PC-9 (cell line): ENCODE measurements at regions not wholly inside any gene's neighbourhood (a gene's known extent, or its start where the extent isn't known, plus 50 kb on each side); places are given as distances from the start of the nearest gene placed in this dataset.

ENCODE experiments used
- BruUV-seq: library from RNA; stranded (reverse); fragments of 400-500 nt; replicated peaks from 2 replicates; lab custom pipeline; 2021; lab: Mats Ljungman, UMichigan
- CTCF ChIA-PET: fragments of 300-600 bp; sonication (Branson Sonifier 250); formaldehyde crosslinking; loops from one replicate; lab custom pipeline; 2022; ENCODE audit warnings: antibody characterized with exemption; lab: Charles Lee
- POLR2A ChIA-PET: fragments of 300-600 bp; sonication (Branson Sonifier 250); formaldehyde crosslinking; loops from one replicate; lab custom pipeline; 2022; ENCODE audit warnings: antibody characterized with exemption; ENCODE audit not compliant: unreplicated experiment; lab: Charles Lee
- DNase-seq, 2 experiments: peaks; one replicate each; pipeline versions ENCODE4 v3.0.0 to v3.0.0-alpha.2; 2015 to 2022; ENCODE audit warnings: mixed read lengths in 1 of 2
- H2AFZ ChIP-seq: fragments of 200-600 bp; sonication (generic); 2 replicates; pipeline ENCODE4 v1.8.1; 2017; ENCODE audit warnings: antibody characterized with exemption
- H3F3A ChIP-seq: fragments of 200-600 bp; sonication (generic); 2 replicates; pipeline ENCODE4 v1.8.1; 2017; ENCODE audit warnings: antibody characterized with exemption, mild to moderate bottlenecking, low read depth; ENCODE audit not compliant: insufficient read depth
- H3K27ac ChIP-seq: fragments of 200-600 bp; sonication (generic); 2 replicates; pipeline ENCODE4 v1.6.1; 2016; ENCODE audit warnings: mixed run types
- H3K27me3 ChIP-seq: fragments of 200-600 bp; sonication (generic); 2 replicates; pipeline ENCODE4 v1.6.1; 2016; ENCODE audit warnings: low read depth, mixed run types; ENCODE audit not compliant: insufficient read depth
- H3K36me3 ChIP-seq: fragments of 200-600 bp; sonication (generic); 2 replicates; pipeline ENCODE4 v1.6.1; 2016; ENCODE audit warnings: low read depth, mixed run types
- H3K4me1 ChIP-seq: fragments of 200-600 bp; sonication (generic); replicated peaks from 2 replicates; pipeline ENCODE4 v1.6.1; 2016; ENCODE audit warnings: mixed run types; ENCODE audit not compliant: insufficient read depth
- H3K4me2 ChIP-seq: fragments of 200-600 bp; sonication (generic); 2 replicates; pipeline ENCODE4 v1.6.1; 2017; ENCODE audit warnings: mixed run types
- H3K4me3 ChIP-seq: fragments of 200-600 bp; sonication (generic); 2 replicates; pipeline ENCODE4 v1.6.1; 2016; ENCODE audit warnings: mixed run types
- H3K79me2 ChIP-seq: fragments of 200-600 bp; sonication (generic); 2 replicates; pipeline ENCODE4 v1.6.1; 2017; ENCODE audit warnings: low read depth, mixed run types
- H3K9me2 ChIP-seq: fragments of 200-600 bp; sonication (generic); 2 replicates; pipeline ENCODE4 v1.8.1; 2017; ENCODE audit warnings: mild to moderate bottlenecking; ENCODE audit not compliant: insufficient read depth
- H3K9me3 ChIP-seq: fragments of 200-600 bp; sonication (generic); 2 replicates; pipeline ENCODE4 v1.8.1; 2016; ENCODE audit warnings: low read depth; ENCODE audit not compliant: insufficient read depth
- H4K20me1 ChIP-seq: fragments of 200-600 bp; sonication (generic); 2 replicates; pipeline ENCODE4 v1.8.1; 2017; ENCODE audit not compliant: insufficient read depth
- CTCF ChIP-seq: fragments of 200-600 bp; sonication (generic); conservative IDR thresholded peaks from 2 replicates; pipeline ENCODE4 v1.6.1; 2017; ENCODE audit warnings: mixed run types, antibody characterized with exemption, mild to moderate bottlenecking, moderate library complexity
- EZH2 ChIP-seq: fragments of 200-600 bp; sonication (generic); IDR thresholded peaks from 2 replicates; pipeline ENCODE4 v1.8.0; 2017; ENCODE audit warnings: antibody characterized with exemption, low read depth
- intact Hi-C: fragments of 100-400 bp; cut with micrococcal nuclease; formaldehyde crosslinking; loops from one replicate; pipeline ENCODE4 v1.10.0; 2022; ENCODE audit not compliant: unreplicated experiment

GRCh38 chr1:182280504-182280900, 111.1 kb downstream of the GLUL start:
- TF ChIP-seq CTCF = no peak
- no peak for TF ChIP-seq EZH2
- Histone ChIP-seq H3K9me2 (no peaks in the 10 kb centered on the region), H3K36me3 (no peaks in the 10 kb centered on the region), H3K4me2 (no peak overlapping the region), H3K27me3 (no peaks in the 10 kb centered on the region), H3K79me2 (no peaks in the 10 kb centered on the region), H4K20me1 (no peaks in the 10 kb centered on the region), H3F3A (no peaks in the 10 kb centered on the region), H3K27ac (no peak overlapping the region), H3K4me3 (no peak overlapping the region), H3K9me3 (no peaks in the 10 kb centered on the region), H2AFZ (no peak overlapping the region), H3K4me1 (no peaks in the 10 kb centered on the region)
- BruUV-seq = no TSS peak
- intact Hi-C loops = no loop called here
- no peak for DNase-seq
- ChIA-PET CTCF (interaction anchor here (0.6 to 0.7 kb wide), 2 partner anchors 23 to 81 kb away, joined by 3 to 4 read pairs; no protein-coding TSS in a partner anchor), POLR2A (interaction anchor here (0.6 kb wide), 1 partner anchor 96 kb away, joined by 3 read pairs; no protein-coding TSS in a partner anchor)

- Histone ChIP-seq H4K20me1 (no peaks in the 10 kb centered on the region), H3F3A (no peaks in the 10 kb centered on the region), H3K4me1 (no peaks in the 10 kb centered on the region), H3K4me3 (no peak overlapping the region), H3K36me3 (no peaks in the 10 kb centered on the region), H3K9me3 (no peaks in the 10 kb centered on the region), H2AFZ (no peak overlapping the region), H3K27me3 (no peaks in the 10 kb centered on the region), H3K9me2 (no peaks in the 10 kb centered on the region), H3K79me2 (no peaks in the 10 kb centered on the region), H3K4me2 (no peak overlapping the region), H3K27ac (no peak overlapping the region)
- no TSS peak for BruUV-seq
- intact Hi-C loops = no loop called here
- ChIA-PET CTCF (interaction anchor here (0.7 kb wide), 1 partner anchor 23 kb away, joined by 4 read pairs; no protein-coding TSS in a partner anchor), POLR2A (interaction anchor here (0.6 kb wide), 1 partner anchor 96 kb away, joined by 3 read pairs; no protein-coding TSS in a partner anchor)
- no peak for TF ChIP-seq CTCF
- TF ChIP-seq EZH2 = no peak
- no peak for DNase-seq
Observed at GRCh38 chr1:182279724-182280503, 111.7 kb downstream of the GLUL start.

- H4K20me1 ChIP-seq = no peaks in the 10 kb centered on the region
- intact Hi-C loops = no loop called here
- no peaks in the 10 kb centered on the region for H3K27me3 ChIP-seq
- H3K4me3 ChIP-seq = no peak overlapping the region
- no peak for DNase-seq
- ChIA-PET POLR2A (no interaction called here), CTCF (no interaction called here)
- no peaks in the 10 kb centered on the region for H3K36me3 ChIP-seq
- no TSS peak for BruUV-seq
- TF ChIP-seq CTCF = no peak
- TF ChIP-seq EZH2 = no peak
- no peaks in the 10 kb centered on the region for H3K4me1 ChIP-seq
- no peak overlapping the region for H3K27ac ChIP-seq
- no peaks in the 10 kb centered on the region for H3K79me2 ChIP-seq
- no peaks in the 10 kb centered on the region for H3K9me2 ChIP-seq
- H3K9me3 ChIP-seq = no peaks in the 10 kb centered on the region
- H2AFZ ChIP-seq = no peak overlapping the region
- no peak overlapping the region for H3K4me2 ChIP-seq
- H3F3A ChIP-seq = no peaks in the 10 kb centered on the region
Observed at GRCh38 chr1:182279302-182279701, 112.3 kb downstream of the GLUL start.
